NAMALWA (cell line): ENCODE measurements at regions not wholly inside any gene's neighbourhood (a gene's known extent, or its start where the extent isn't known, plus 50 kb on each side); places are given as distances from the start of the nearest gene placed in this dataset.

ENCODE experiments used
- DNase-seq: peaks from one replicate; pipeline ENCODE4 v3.0.0-alpha.2; 2015; ENCODE audit warnings: low spot score

- DNase-seq, result no peak
Measured at GRCh38 chr12:28601570-28602058, 411.4 kb downstream of the CCDC91 start.

- DNase-seq, result no peak
Measured at GRCh38 chr12:28602786-28603185, 412.5 kb downstream of the CCDC91 start.

- DNase-seq, result no peak
Measured at GRCh38 chr12:28603239-28603638, 413.0 kb downstream of the CCDC91 start.

GRCh38 chr12:28603801-28604200 lies 413.5 kb downstream of the CCDC91 start:
- no peak for DNase-seq

- no peak for DNase-seq
Measured at GRCh38 chr12:28604240-28604639, 414.0 kb downstream of the CCDC91 start.

GRCh38 chr12:28606967-28607557 lies 416.8 kb downstream of the CCDC91 start:
- no peak for DNase-seq

- no peak for DNase-seq
Measured at GRCh38 chr12:28610401-28611114, 420.3 kb downstream of the CCDC91 start.

- DNase-seq, result no peak
Measured at GRCh38 chr12:28611115-28611435, 420.8 kb downstream of the CCDC91 start.

GRCh38 chr12:28611449-28611848 lies 421.2 kb downstream of the CCDC91 start:
- DNase-seq, result no peak

GRCh38 chr12:28618171-28618570 lies 427.9 kb downstream of the CCDC91 start:
- DNase-seq, result no peak

- no peak for DNase-seq
Measured at GRCh38 chr12:28618772-28619171, 428.5 kb downstream of the CCDC91 start.

- DNase-seq, result peak; percentile 2
Measured at GRCh38 chr12:28620281-28620680, 430.0 kb downstream of the CCDC91 start.

GRCh38 chr12:28622406-28622805 lies 432.1 kb downstream of the CCDC91 start:
- no peak for DNase-seq

GRCh38 chr12:28626504-28626903 lies 436.2 kb downstream of the CCDC91 start:
- no peak for DNase-seq

- DNase-seq, result no peak
Measured at GRCh38 chr12:28629691-28630090, 439.4 kb downstream of the CCDC91 start.

- DNase-seq, result no peak
Measured at GRCh38 chr12:28631831-28632230, 441.6 kb downstream of the CCDC91 start.

- DNase-seq, result no peak
Measured at GRCh38 chr12:28640519-28640918, 450.3 kb downstream of the CCDC91 start.

GRCh38 chr12:28645436-28645835 lies 455.2 kb downstream of the CCDC91 start:
- no peak for DNase-seq

- no peak for DNase-seq
Measured at GRCh38 chr12:28645891-28646290, 455.6 kb downstream of the CCDC91 start.

- DNase-seq, result no peak
Measured at GRCh38 chr12:28650906-28651305, 460.6 kb downstream of the CCDC91 start.

- DNase-seq, result no peak
Measured at GRCh38 chr12:28652239-28652638, 462.0 kb downstream of the CCDC91 start.

- DNase-seq, result no peak
Measured at GRCh38 chr12:28681980-28682379, 467.1 kb upstream of the FAR2 start.

- no peak for DNase-seq
Measured at GRCh38 chr12:28683366-28683765, 465.7 kb upstream of the FAR2 start.
